SK-N-MC (cell line): ENCODE measurements at regions not wholly inside any gene's neighbourhood (a gene's known extent, or its start where the extent isn't known, plus 50 kb on each side); places are given as distances from the start of the nearest gene placed in this dataset.

Source experiments
- EZH2 ChIP-seq: fragments of 200-600 bp; sonication (generic); IDR thresholded peaks from one replicate; pipeline ENCODE4 v1.6.1; 2017; ENCODE audit warnings: antibody characterized with exemption
- FOXP2 ChIP-seq: optimal IDR thresholded peaks from 2 replicates; pipeline ENCODE3; 2011; ENCODE audit warnings: mild to moderate bottlenecking, moderate library complexity; ENCODE audit not compliant: insufficient read depth; ENCODE audit errors: extremely low read length, control extremely low read depth
- POLR2AphosphoS5 ChIP-seq: IDR thresholded peaks from 2 replicates; pipeline ENCODE4 v1.6.1; 2012; ENCODE audit warnings: mild to moderate bottlenecking, low read depth, low read length, borderline replicate concordance

DNA sequence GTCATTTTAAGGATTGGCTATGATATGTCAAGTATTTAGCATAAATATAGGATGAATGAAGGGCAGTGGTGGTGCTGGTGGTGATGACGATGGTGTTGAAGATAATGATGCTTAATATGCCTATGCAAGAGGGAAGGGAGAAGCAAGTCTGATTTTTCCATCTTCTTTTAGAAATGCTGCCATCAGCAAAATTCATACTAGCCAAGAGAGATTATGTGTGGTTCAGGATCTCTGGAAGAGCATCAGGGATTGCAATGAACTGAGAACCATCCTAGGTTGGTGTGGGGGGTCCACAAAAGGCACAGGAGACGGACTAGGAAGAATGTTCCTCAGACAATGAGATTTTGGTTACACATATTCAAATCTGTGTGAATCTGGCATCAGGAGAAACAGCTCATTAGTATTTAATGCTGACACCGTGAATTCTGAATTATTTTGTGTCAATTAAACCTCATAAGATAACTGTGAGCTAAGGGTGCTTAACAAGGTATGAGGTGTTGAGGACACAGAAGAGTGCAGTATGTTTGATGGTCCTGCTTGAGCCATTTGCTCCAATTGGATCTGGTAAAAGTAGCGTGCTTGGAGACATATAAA is 1120.8 kb upstream of the GOT2 start:
- no peak for TF ChIP-seq EZH2
- TF ChIP-seq POLR2AphosphoS5, result no peak
- no peak for TF ChIP-seq FOXP2
